Gastroesophageal sphincter (tissue), 3 donors: ENCODE measurements at regions not wholly inside any gene's neighbourhood (a gene's known extent, or its start where the extent isn't known, plus 50 kb on each side); places are given as distances from the start of the nearest gene placed in this dataset.

Experiments
- POLR2A ChIP-seq, 2 donors: fragments of 450-650 bp; IDR thresholded peaks; one replicate each; pipeline ENCODE4 v1.6.1; 2017; ENCODE audit warnings: antibody characterized with exemption in 2 of 2, mild to moderate bottlenecking in 2 of 2, moderate library complexity in 1 of 2
- POLR2AphosphoS5 ChIP-seq: sonication (generic); formaldehyde crosslinking; IDR thresholded peaks from one replicate; pipeline ENCODE4 v1.6.1; 2017; ENCODE audit warnings: antibody characterized with exemption
- TF ChIP-seq, protein P1 (sequence below), 4 experiments: fragments of 200-600 bp in 2 of 4; fragments of 450-650 bp in 2 of 4; sonication (generic) in 1 of 4; IDR thresholded peaks; one replicate each; pipeline ENCODE4 v1.5.1; 2017 to 2019; ENCODE audit warnings: antibody characterized with exemption in 4 of 4, mild to moderate bottlenecking in 2 of 4, moderate library complexity in 2 of 4

DNA sequence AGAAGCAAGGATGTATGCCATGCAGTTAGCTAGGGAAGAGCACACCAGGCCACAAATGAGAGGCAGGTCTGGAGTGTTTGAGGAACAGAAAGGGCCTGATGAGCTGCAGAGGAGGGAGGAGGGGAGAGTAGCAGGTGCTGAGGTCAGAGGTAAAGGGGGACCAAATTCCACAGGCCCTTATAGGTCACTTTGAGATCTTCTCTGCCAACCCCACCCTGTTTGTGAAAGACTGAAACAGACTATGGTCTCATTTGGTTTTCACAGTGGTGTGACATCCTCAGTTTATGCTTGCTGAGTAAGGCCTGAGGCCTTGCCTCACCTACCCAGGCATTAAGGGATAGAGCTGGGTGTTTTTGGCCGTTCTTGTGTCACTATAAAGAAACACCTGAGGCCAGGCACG is 187.7 kb upstream of the MYLIP start:
- no peak for TF ChIP-seq POLR2AphosphoS5
- TF ChIP-seq, protein P1, sequence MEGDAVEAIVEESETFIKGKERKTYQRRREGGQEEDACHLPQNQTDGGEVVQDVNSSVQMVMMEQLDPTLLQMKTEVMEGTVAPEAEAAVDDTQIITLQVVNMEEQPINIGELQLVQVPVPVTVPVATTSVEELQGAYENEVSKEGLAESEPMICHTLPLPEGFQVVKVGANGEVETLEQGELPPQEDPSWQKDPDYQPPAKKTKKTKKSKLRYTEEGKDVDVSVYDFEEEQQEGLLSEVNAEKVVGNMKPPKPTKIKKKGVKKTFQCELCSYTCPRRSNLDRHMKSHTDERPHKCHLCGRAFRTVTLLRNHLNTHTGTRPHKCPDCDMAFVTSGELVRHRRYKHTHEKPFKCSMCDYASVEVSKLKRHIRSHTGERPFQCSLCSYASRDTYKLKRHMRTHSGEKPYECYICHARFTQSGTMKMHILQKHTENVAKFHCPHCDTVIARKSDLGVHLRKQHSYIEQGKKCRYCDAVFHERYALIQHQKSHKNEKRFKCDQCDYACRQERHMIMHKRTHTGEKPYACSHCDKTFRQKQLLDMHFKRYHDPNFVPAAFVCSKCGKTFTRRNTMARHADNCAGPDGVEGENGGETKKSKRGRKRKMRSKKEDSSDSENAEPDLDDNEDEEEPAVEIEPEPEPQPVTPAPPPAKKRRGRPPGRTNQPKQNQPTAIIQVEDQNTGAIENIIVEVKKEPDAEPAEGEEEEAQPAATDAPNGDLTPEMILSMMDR (IDR thresholded peaks at IDR 0.05), result no peak
- TF ChIP-seq POLR2A (IDR thresholded peaks at IDR 0.05), result no peak
